NK-92 treated with Interleukin-12 subunit alpha and Interleukin-12 subunit beta, amount 100 ng/mL, for 24 hours (cell line): ENCODE measurements at regions not wholly inside any gene's neighbourhood (a gene's known extent, or its start where the extent isn't known, plus 50 kb on each side); places are given as distances from the start of the nearest gene placed in this dataset.

Source experiments
- DNase-seq: peaks from one replicate; lab custom pipeline; 2025; lab: John Stamatoyannopoulos, UW

DNA sequence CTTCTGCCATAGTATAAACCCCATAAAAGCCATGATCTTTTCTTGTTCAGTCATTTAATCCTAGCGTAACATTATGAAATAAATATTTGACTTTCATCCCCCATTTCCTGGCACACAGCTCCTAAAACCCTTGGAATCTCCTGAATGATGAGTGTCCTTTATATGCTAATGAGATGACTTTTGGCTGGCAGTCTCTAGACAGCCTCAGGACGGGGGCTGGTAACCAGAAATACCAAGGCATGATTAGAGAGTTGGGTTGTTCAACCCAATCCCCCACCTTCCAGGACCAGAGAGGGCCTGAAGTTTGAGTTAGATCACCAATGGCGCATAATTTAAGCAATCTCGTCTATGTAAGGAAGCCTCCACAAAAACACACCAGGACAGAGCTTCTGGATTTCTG, 1246.1 kb upstream of the TENM4 start:
- no peak for DNase-seq

- no peak for DNase-seq
Measured at GRCh38 chr11:80673566-80673965, 1232.7 kb upstream of the TENM4 start.

DNA sequence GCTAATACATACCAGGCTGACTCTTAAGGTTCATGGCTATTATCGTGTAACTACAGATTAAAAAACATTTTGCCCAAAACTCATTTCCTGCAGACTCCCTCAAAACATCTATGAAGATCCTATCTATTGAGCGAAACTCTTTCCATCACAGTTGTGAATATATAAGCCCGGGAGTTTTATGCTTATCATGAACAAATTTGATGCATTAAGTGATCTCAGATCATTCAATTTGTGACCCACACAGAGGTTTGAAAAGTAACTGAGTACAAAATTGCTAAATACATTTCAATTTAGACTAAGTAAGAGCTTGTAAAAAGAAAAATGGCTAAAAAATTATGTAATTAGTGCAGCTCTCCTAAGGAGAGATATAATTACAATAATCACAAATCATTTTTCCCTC, 1228.8 kb upstream of the TENM4 start:
- no peak for DNase-seq

- no peak for DNase-seq
Measured at GRCh38 chr11:80668039-80668438, 1227.2 kb upstream of the TENM4 start.

DNA sequence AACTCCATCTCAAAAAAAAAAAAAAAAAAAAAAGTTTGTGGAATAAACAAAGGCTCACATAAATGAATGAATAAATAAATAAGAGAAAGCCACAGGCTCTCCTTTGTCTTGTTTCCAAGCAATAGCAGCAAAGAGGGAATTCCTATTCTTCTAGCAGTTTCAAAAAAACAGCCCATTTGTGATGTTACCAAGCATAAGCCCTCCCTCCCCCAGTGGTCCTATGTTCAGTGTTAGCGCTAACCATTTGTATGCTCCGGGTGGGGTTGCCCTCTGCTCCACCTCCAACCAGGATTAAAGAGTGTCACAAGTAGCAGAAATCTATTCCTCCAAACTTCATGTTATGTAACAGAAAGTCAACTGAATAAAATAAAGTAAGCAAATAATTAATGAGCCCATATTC, 1215.0 kb upstream of the TENM4 start:
- no peak for DNase-seq

GRCh38 chr11:80650966-80651365, 1210.1 kb upstream of the TENM4 start:
- DNase-seq, result no peak

DNA sequence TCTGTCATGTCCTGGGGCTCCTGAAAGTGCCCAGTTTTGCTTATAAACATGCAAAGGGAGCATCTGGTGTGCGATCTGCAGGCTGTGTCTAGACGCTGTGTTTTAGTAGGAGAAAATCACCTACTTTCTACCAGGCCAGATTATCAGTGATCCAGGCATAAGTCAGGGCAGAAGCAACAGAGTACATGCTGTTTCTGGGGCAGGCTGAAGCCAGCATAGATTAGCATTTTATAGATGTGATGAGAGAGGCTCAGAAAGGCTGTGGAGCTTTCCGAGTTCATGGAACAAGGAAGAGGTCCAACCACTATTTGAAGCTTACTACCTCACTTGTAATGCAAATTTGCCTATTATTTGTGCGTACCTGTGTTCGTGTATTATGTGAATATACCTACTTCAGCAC, 1208.4 kb upstream of the TENM4 start:
- no peak for DNase-seq

- no peak for DNase-seq
Measured at GRCh38 chr11:80638296-80638695, 1197.5 kb upstream of the TENM4 start.

- DNase-seq, result no peak
Measured at GRCh38 chr11:80637571-80637970, 1196.7 kb upstream of the TENM4 start.

DNA sequence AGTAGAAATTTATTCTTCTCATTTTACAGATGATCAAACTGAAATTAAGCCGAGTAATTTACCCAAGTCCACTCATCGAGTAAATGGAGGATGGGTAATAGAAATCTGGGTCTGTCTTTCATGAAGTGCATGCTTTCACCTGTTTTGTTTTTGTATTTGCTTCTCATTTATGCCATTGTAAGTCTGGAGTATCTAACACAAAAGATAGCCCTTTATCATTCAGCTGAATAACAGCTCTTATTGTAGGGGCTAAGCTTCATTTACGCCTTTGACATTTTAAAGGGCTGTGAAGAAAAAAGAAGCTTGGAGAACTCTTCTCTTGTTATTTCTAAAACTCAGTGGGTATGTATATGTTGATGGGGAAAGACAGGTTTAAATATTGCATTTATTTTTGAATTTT, 1196.2 kb upstream of the TENM4 start:
- DNase-seq, result no peak

DNA sequence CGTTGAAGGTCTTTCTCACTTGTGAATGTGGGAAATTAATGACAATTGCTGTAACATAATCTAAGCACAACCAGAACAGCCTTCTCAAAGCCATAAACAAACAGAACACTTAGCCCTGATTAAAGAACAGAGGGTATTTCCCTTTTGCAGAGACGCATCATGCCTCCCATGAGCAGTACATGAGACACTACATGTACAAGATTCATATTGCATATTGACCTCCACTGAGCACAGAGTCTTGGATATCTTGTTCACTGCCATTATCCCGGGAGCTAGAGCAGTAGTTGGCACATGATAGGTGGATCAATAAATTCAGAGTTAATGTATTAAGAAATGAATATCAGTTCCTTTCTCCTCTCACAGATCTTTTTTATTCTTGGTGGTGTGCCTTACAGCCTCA, 1194.3 kb upstream of the TENM4 start:
- no peak for DNase-seq

- no peak for DNase-seq
Measured at GRCh38 chr11:80632691-80633090, 1191.9 kb upstream of the TENM4 start.

DNA sequence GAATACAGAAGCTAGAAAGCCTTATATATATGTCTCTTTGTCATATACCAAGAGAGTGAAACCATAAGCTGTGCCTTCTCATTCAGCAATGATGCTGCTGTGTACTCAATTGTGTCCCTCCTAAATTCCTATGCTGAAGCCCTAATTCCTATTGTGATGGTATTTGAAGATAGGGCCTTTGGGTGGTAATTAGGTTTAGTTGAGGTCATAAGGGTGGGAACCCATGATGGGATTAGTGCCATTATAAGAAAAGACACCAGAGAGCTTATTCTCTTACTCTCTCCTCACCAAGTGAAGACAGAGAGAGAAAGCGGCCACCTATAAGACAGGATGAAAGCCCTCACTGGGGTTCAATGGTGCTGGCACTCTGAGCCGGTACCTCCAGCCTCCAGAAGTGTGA, 1191.3 kb upstream of the TENM4 start:
- no peak for DNase-seq

DNA sequence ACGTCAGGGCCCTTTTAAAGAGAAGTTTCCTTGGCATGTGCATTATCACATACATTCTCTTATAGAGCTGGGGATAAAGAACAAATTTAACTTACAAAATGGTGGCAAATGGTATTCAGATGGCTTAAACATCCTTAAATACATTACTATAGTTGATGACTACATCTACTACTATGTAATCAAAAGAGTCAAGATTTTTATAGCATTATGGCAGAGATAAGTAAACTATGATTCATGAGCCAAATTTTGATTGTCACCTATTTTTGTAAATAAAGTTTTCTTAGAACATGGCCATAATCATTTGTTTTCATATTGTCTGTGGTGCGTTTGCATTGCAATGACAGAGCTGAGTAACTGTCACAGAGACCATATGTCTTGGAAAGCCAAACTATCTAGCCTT, 1188.6 kb upstream of the TENM4 start:
- no peak for DNase-seq

DNA sequence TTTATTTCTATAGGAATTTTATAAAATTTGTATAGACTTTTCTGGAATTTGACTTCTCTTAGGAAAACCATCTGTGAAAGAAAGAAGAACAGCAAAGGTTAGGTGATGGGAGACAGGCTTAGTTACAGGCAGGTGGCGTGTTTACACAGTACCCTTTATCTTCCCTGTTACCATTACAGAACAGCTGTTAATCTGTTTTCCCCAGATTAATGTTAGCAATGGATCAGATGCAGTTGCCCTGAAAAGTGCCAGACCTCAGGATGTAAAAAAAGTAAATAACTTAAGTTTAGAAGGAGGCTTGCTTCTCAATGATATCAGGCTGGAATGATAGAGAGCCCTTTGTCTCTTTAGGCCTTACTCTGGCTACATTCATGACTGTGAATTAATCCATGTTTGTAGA, 1186.5 kb upstream of the TENM4 start:
- DNase-seq, result no peak

- no peak for DNase-seq
Measured at GRCh38 chr11:80626721-80627120, 1185.9 kb upstream of the TENM4 start.

DNA sequence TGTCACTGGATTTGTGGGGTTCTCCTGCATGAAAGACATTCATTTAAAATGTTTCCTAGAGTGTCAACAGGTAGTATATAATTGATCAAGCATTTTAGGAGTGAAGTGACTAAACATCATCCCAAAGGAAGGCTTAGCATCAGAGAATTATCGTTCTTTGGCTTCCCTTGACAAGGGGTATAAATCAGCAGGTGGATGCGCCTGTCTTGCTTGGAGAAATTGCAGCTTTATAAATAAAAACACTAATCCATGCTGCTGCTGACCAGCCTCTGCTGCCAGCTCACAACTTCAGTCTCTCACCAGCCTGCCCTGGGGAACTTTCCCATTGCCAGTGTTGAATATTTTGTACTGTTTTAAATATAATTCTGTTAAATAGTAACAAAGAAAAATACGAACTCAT, 1184.7 kb upstream of the TENM4 start:
- no peak for DNase-seq

GRCh38 chr11:80621871-80622270, 1181.0 kb upstream of the TENM4 start:
- DNase-seq, result no peak

GRCh38 chr11:80620867-80621266, 1180.0 kb upstream of the TENM4 start:
- DNase-seq, result no peak

GRCh38 chr11:80617156-80617555, 1176.3 kb upstream of the TENM4 start:
- no peak for DNase-seq

DNA sequence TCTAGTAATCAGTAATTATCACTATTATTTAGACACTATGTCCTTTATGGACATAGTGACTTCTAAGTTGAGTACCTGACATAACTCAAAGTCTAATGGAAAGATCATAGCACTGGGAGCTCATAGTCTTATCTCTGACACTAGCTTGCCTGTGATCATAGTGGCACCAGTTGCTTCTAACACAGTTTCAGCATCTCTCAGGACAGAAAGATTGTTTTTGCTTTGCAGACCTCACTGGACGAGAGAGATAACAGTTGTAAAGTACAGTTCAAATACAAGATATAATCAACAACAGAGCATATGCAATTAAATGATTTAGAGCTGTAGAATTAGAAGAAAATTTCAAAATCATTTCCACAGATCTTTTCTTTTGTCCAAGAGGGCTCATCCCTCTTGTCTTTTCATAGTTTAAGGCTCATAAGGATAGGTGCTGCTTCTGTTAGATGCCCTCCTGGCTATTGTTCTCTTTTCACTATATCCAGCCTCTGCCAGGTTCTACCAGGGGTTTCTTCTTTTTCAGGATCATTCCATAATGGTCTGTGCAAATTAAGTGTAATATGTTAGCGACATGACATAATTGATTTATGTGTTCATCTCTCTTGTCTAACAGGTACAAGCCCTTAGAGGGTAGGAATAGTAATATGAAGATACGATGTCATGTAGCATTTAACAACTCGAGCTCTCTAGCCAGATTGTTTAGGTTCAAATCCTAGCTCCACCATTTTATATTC, 1175.4 kb upstream of the TENM4 start:
- no peak for DNase-seq

DNA sequence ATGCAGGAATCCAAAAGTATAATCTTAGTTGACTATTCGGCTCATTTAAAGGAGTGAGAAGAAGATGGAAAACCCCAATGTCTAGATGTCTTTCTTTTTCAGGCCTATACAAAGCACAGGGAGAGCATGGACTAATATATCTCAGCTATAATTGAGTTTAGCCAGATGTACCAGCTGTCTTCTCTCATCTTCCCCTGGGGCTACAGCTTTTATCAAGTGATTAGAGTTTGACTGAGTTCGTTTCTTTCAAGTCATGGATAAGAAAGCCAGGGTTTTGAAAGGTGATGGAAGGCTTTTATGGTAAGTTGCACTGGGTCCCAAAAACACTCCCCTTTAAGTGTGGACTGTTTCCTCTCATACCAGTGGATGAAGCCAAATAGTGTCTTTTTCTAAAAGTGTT, 1172.8 kb upstream of the TENM4 start:
- no peak for DNase-seq

- no peak for DNase-seq
Measured at GRCh38 chr11:80610516-80610915, 1169.7 kb upstream of the TENM4 start.

- DNase-seq, result no peak
Measured at GRCh38 chr11:80603472-80603871, 1162.6 kb upstream of the TENM4 start.

- no peak for DNase-seq
Measured at GRCh38 chr11:80598905-80599304, 1158.1 kb upstream of the TENM4 start.
